Mammary epithelial cell (primary cell): ENCODE measurements at regions not wholly inside any gene's neighbourhood (a gene's known extent, or its start where the extent isn't known, plus 50 kb on each side); places are given as distances from the start of the nearest gene placed in this dataset.

ENCODE experiments used
- EZH2 ChIP-seq: IDR thresholded peaks from 2 replicates; pipeline ENCODE4 v1.6.1; 2012; ENCODE audit warnings: low read length, inconsistent platforms, borderline replicate concordance
- TF ChIP-seq, protein P1 (sequence below), 2 donors: IDR thresholded peaks in 1 of 2; conservative IDR thresholded peaks in 1 of 2; 2 replicates each; pipeline ENCODE4 v1.5.1; 2011 to 2012; ENCODE audit warnings: inconsistent platforms in 2 of 2, low read length in 2 of 2, mild to moderate bottlenecking in 2 of 2, control low read depth in 1 of 2, low read depth in 1 of 2; ENCODE audit not compliant: insufficient read depth in 1 of 2; ENCODE audit errors: extremely low read depth in 1 of 2

DNA sequence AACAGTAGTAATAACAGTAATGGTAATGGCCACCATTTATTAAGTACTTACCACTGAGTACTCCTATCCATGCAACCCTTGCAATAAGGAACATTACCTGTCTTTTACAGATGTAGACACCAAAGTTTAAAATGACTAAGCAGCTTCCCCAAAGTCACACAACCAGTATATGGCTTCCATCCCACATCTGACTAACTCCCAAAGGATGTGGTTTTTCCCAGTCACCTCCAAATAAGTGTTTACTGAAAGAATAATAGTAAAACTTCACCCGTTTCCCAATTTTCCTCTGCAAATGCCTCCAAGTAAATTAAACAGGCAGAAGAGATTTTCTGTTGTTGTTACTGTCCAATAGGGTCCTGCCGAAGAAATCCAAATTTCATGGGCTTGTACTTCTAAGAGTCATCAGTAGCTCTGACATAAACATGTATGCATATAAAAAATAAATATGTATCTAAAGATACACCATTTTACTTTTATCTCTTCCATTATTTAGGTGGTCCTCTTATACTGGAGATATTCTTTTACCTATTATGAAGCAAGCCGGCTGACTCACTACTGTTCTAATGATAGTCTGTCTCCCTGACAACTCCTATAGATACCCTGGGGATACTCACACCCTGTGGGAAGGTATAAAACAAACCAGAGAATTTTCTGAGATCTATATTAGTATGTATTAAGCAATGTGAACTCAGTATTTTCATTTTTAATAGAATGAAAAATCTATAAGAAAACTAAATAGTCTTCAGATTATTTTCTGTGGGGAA, 77.9 kb upstream of the ID4 start:
- TF ChIP-seq, protein P1, sequence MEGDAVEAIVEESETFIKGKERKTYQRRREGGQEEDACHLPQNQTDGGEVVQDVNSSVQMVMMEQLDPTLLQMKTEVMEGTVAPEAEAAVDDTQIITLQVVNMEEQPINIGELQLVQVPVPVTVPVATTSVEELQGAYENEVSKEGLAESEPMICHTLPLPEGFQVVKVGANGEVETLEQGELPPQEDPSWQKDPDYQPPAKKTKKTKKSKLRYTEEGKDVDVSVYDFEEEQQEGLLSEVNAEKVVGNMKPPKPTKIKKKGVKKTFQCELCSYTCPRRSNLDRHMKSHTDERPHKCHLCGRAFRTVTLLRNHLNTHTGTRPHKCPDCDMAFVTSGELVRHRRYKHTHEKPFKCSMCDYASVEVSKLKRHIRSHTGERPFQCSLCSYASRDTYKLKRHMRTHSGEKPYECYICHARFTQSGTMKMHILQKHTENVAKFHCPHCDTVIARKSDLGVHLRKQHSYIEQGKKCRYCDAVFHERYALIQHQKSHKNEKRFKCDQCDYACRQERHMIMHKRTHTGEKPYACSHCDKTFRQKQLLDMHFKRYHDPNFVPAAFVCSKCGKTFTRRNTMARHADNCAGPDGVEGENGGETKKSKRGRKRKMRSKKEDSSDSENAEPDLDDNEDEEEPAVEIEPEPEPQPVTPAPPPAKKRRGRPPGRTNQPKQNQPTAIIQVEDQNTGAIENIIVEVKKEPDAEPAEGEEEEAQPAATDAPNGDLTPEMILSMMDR (conservative IDR thresholded peaks at IDR 0.05 in 1 of 2, IDR thresholded peaks at IDR 0.05 in 1 of 2; ENCODE audit: extremely low read depth in 1 of 2, insufficient read depth in 1 of 2, low read depth in 1 of 2, low read length in 2 of 2): no peak
- no peak for TF ChIP-seq EZH2
